ENCODE measurements at regions not wholly inside any gene's neighbourhood (a gene's known extent, or its start where the extent isn't known, plus 50 kb on each side); places are given as distances from the start of the nearest gene placed in this dataset.
"Not testable (repeated sequence)": the region's sequence is repeated elsewhere in the genome, so short reads cannot be mapped to it uniquely, and the experiment has no call there.

DNA sequence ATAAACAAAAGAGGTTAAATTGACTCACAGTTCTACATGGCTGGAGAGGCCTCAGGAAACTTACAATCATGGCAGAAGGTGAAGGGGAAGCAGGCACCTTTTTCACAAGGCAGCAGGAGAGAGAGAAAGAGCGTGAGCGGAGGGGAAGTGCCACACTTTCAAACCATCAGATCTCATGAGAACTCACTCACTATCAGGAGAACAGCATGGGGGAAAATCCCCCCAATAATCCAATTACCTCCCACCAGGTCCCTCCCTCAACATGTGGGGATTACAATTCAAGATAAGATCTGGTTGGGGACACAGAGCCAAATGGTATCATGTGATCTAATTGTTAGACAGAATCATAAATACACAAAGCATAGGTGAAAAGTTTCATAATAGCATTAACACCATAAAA is 69.5 kb upstream of the FOLH1 start:
- not testable (repeated sequence) for TF ChIP-seq CTCF (IDR thresholded peaks at IDR 0.05; ENCODE audit: extremely low read depth in 1 of 2, insufficient read depth in 1 of 2, low read depth in 1 of 2, low read length in 2 of 2); EZH2 (IDR thresholded peaks at IDR 0.05; ENCODE audit: borderline replicate concordance, low read depth, low read length, severe bottlenecking); FOS (IDR thresholded peaks at IDR 0.05; ENCODE audit: borderline replicate concordance, insufficient read depth, low read length); POLR2AphosphoS5 (IDR thresholded peaks at IDR 0.05; ENCODE audit: insufficient read depth, low read depth, low read length)
